G401.6 (cell line): ENCODE measurements at regions not wholly inside any gene's neighbourhood (a gene's known extent, or its start where the extent isn't known, plus 50 kb on each side); places are given as distances from the start of the nearest gene placed in this dataset.

ENCODE experiments used
- FAIRE-seq: peaks from 2 replicates; lab custom pipeline; 2012; peaks lifted over from hg19 to GRCh38; lab: Jason Lieb, UNC

DNA sequence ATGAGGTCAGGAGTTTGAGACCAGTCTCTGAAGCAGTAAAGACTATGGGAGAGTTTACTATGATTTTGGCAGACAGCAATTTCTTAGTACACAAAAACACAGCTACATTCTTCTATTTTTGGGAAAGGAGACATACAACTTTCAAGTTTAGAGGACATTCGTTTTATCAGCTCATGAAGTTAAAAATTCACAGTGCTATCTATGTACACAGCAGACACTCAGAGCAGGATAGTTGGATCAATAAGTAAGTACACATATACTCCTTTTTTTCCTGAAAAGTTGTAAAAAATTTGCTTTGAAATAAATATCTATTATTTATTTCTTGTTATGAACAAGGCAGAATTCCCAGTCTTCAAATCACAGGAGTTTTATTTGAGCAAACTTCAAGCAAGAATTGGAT, 159.7 kb downstream of the SERPINI1 start:
- no peak for FAIRE-seq

DNA sequence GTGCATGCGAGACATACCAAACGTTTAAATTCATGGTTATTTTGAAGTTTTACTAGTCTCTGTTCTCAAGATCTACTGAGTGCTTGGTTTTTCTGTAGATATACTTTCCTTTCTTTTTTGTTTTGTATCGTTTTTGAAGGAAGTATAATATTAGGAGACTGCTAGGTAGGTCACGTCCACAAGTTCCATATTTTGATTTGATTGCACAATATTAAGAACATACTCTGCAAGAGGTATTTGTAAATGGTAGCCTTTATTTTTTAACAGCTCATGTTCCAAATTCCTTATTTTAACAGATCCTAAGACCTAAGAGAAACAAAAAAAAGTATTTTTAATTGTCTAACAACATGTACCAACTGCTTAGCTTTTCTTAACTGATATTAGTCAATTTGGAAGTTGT, 156.7 kb downstream of the SERPINI1 start:
- FAIRE-seq, result no peak

DNA sequence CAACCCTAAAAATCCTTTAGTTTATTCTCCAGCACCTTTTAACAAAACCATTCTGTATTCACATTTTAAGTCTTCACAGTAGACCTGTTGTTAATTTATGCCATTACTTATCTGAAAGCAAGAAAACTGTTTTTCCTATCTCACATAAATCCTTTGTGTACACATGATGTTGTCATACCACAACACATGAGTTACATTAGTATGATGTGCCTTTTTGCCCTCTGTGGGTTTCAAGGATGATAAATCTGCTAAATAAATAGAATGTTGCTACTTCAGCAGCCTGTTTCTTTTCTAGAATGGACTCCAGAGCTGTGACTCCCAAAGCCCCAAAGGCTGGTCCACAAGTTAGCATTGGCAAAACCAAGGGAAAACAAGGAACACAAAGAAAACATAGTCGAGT, 151.6 kb downstream of the SERPINI1 start:
- FAIRE-seq, result no peak

DNA sequence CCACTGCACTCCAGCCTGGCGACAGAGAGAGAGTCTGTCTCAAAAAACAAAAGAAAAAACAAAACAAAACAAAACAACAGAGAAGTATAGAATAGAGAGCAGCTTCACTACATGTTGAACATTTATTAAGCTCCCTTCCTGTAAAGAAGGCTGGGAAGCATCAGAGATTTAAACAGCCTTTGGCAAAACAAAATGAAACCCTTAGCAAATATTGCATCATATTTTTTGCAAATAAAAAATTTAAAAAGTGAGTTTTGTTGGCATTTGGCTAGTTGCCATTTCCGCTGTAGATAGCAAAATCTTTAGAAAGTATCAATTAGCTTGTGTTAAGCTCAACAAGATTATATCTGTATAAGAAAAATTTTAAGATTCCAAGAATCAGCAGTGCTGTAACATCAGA, 151.2 kb downstream of the SERPINI1 start:
- FAIRE-seq, result no peak

DNA sequence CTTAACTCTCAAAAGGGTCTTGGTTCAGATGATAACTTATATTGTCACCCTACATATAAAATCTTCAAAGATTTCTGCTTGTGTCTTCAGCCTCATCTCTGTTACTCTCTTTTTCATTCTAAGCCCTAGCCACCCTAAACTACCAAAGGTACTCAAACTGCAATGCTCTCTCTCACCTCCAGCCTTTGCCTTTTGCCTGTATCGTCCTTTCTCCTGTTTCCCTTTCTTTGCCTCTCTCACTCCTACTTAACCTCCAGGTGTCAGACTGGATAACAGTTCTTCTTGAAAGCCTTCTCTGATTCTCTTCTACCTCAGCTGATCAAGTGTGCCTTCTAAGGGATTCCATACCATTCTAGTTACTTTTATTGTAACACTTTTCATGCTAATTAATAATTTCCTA, 149.8 kb downstream of the SERPINI1 start:
- FAIRE-seq, result no peak

DNA sequence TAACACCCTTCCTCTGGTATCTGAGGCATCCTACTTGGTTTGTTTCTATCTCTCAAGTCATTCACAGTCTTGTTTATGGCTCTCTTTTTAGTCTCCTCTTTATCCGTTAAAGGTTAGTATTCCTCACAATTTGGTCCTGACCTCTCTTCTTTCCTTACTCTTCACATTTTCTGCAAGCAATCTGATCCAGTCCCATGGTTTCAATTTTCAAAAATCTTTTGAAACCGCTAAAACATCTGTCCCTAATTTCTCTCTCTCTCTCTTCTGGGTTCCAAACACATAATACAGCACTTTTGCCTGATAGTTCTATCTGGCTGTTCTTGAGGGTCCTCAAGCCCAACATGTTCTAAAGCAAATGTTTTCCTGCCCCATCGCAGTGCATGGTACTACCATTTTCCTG, 149.0 kb downstream of the SERPINI1 start:
- no peak for FAIRE-seq

DNA sequence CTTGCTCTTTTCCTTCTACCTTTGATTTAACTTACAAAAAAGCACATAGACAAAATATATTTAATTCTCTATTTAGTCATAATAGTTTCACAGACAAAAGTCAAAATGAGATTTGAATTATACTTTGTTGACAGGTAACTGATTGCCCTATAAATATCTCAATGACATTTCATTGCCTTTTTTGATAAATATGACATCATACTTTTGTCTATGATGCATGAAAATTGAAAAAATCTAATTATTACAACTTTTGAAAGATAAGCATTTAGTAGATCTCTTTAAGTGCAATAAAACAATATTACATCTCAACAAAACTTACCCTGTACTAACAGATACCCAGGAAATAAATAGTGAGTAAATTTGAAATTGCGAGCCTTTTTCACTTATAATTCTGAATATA, 147.9 kb downstream of the SERPINI1 start:
- no peak for FAIRE-seq

DNA sequence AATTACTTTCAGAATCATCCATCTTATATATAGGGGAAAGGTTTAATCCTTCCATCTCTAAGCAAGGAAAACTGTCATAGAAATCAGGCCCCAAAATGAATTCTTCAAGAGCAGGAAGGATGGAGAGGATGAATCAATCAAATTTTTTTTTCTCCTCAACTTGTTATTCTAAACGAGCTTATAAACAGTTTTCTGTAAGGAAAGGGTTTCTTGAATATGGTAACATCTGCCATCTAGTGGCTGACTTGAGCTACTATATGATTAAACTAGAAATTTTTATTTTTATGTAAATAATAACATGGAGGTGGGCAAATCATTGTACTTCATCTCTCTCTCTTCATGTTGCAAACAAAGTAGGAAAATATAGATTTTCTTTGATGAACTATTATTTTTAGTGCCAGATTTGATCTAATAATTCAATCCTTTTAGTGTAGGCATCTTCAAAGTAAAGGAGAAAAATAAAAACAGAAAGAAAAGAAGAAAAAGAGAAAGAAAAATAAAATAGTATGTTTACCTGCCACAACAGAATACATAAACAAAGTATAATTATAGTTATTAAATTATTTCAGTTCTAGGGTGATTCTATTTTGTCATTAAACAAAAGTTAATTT, 146.6 kb downstream of the SERPINI1 start:
- FAIRE-seq, result peak; percentile 92

DNA sequence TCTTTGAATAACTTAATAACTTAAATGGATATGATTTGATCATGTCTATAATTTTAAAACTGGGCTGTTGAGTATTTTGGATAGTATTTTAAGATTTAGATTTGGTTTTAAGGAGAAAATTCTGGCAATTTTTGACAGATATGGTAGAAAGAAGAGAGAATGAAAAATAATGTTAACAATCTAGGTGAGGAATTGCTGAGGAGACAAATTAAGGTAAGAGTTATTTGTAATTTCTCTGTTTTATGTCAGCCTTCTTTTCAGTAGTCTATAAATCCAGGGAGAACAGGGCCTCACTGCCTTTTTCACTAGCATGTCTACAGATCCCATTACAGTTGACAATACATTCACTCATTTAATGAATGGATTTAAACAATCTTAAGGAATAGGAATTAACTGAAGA, 144.7 kb downstream of the SERPINI1 start:
- no peak for FAIRE-seq

DNA sequence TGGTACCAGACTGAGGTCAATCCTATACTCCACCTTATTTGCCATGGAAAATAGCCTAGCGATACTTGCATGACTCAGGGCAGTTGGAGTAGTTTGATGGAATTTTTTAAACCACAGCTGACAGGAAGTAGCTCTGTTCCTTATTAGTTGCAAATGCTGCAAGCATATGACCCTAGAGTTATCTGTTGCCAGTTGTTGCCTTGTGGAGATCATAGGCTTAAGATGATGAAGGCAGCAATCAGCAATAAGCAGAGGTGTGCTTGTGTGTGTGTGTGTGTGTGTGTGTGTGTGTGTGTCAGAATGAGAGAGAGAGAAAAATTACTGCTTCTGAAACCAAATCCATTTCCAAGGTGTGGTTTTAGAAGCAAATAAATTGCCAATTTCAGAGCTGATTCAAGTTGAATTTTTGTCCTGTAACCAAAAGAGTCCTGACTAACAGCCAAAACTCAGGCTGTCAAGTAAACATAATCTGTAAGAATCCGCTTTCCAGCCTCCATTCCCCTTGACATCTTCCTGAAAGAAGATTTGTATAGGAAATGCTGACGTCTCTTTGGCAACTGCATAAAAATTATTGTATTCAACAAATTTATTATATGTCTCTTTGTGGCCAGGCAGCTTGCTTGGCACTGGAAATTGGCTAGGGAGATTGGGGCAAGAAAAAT, 141.2 kb downstream of the SERPINI1 start:
- no peak for FAIRE-seq
